ENCODE measurements at regions not wholly inside any gene's neighbourhood (a gene's known extent, or its start where the extent isn't known, plus 50 kb on each side); places are given as distances from the start of the nearest gene placed in this dataset.
A peak's percentile ranks its signal among the peaks of the same experiment; 100 is the strongest.

GRCh38 chr12:125882141-125882540 lies 816.9 kb downstream of the AACS start:
- Histone ChIP-seq H3K27ac (no peak overlapping the region), H3K4me3 (no peak overlapping the region)
- no peak for DNase-seq (ENCODE audit: low spot score)
- no peak for TF ChIP-seq CTCF (IDR thresholded peaks at IDR 0.05)

- H3K27ac ChIP-seq = no peak overlapping the region
- H3K4me3 ChIP-seq = no peak overlapping the region
- DNase-seq (ENCODE audit: low spot score) = no peak
- no peak for TF ChIP-seq CTCF (IDR thresholded peaks at IDR 0.05)
Measured at GRCh38 chr12:125888921-125889320, 823.7 kb downstream of the AACS start.

- no peak for TF ChIP-seq CTCF (IDR thresholded peaks at IDR 0.05)
- Histone ChIP-seq H3K4me3 (no peak overlapping the region), H3K27ac (peak overlapping the region in 1 of 2 donors; percentile 21)
- no peak for DNase-seq (ENCODE audit: low spot score)
Measured at GRCh38 chr12:125889742-125890141, 824.5 kb downstream of the AACS start.

- TF ChIP-seq CTCF (IDR thresholded peaks at IDR 0.05) = no peak
- DNase-seq (ENCODE audit: low spot score) = no peak
- H3K27ac ChIP-seq = no peak overlapping the region
- H3K4me3 ChIP-seq = no peak overlapping the region
Measured at GRCh38 chr12:125890366-125890905, 825.2 kb downstream of the AACS start.

GRCh38 chr12:125890971-125891370 lies 825.7 kb downstream of the AACS start:
- Histone ChIP-seq H3K27ac (no peak overlapping the region), H3K4me3 (no peak overlapping the region)
- no peak for TF ChIP-seq CTCF (IDR thresholded peaks at IDR 0.05)
- no peak for DNase-seq (ENCODE audit: low spot score)

GRCh38 chr12:125892276-125892675 lies 827.0 kb downstream of the AACS start:
- H3K4me3 ChIP-seq = no peak overlapping the region
- DNase-seq (ENCODE audit: low spot score) = no peak
- TF ChIP-seq CTCF (IDR thresholded peaks at IDR 0.05) = no peak
- no peak overlapping the region for H3K27ac ChIP-seq

GRCh38 chr12:125902991-125903390 lies 837.8 kb downstream of the AACS start:
- H3K4me3 ChIP-seq = no peak overlapping the region
- no peak for TF ChIP-seq CTCF (IDR thresholded peaks at IDR 0.05)
- H3K27ac ChIP-seq = no peak overlapping the region
- DNase-seq (ENCODE audit: low spot score) = no peak

Measured in coronary artery (tissue), 2 donors.